Caco-2 (cell line): ENCODE measurements at regions not wholly inside any gene's neighbourhood (a gene's known extent, or its start where the extent isn't known, plus 50 kb on each side); places are given as distances from the start of the nearest gene placed in this dataset.

Experiments
- BruUV-seq: library from RNA; stranded (reverse); fragments of 400-500 nt; replicated peaks from 2 replicates; lab custom pipeline; 2021; lab: Mats Ljungman, UMichigan
- CTCF ChIA-PET: fragments of 300-600 bp; sonication (Branson Sonifier 250); formaldehyde crosslinking; loops from one replicate; lab custom pipeline; 2022; ENCODE audit warnings: antibody characterized with exemption; lab: Charles Lee
- POLR2A ChIA-PET: fragments of 300-600 bp; sonication (Branson Sonifier 250); formaldehyde crosslinking; loops from one replicate; lab custom pipeline; 2022; ENCODE audit warnings: antibody characterized with exemption; lab: Charles Lee
- DNase-seq, 2 experiments: peaks; one replicate each; pipeline versions ENCODE4 v3.0.0 to v3.0.0-alpha.2; 2020 to 2022
- H3K27me3 ChIP-seq: replicated peaks from 2 replicates; pipeline ENCODE4 v1.6.0; 2011; ENCODE audit warnings: low read length; ENCODE audit not compliant: control insufficient read depth, insufficient read depth
- H3K36me3 ChIP-seq: 2 replicates; pipeline ENCODE4 v1.5.1; 2011; ENCODE audit warnings: low read length; ENCODE audit not compliant: control insufficient read depth, insufficient read depth
- H3K4me1 ChIP-seq: fragments of 250-450 bp; sonication (Bioruptor Pico); 2 replicates; pipeline ENCODE4 v1.5.1; 2020; ENCODE audit warnings: mild to moderate bottlenecking
- H3K4me3 ChIP-seq: 2 replicates; pipeline ENCODE4 v1.5.1; 2011; ENCODE audit warnings: low read depth, mild to moderate bottlenecking, control low read depth, low read length
- H3K9me3 ChIP-seq: fragments of 250-450 bp; sonication (Bioruptor Pico); 2 replicates; pipeline ENCODE4 v1.5.1; 2020; ENCODE audit warnings: mild to moderate bottlenecking, moderate library complexity
- H3K27ac Mint-ChIP-seq: one replicate; pipeline ENCODE4 v1.8.0; 2022; ENCODE audit warnings: mixed read lengths; ENCODE audit not compliant: unreplicated experiment
- H3K27me3 Mint-ChIP-seq: one replicate; pipeline ENCODE4 v1.8.0; 2022; ENCODE audit warnings: mixed read lengths; ENCODE audit not compliant: insufficient read depth, unreplicated experiment
- H3K36me3 Mint-ChIP-seq: one replicate; pipeline ENCODE4 v1.8.0; 2022; ENCODE audit warnings: mild to moderate bottlenecking, mixed read lengths; ENCODE audit not compliant: insufficient read depth, unreplicated experiment
- H3K4me1 Mint-ChIP-seq: one replicate; pipeline ENCODE4 v1.8.0; 2022; ENCODE audit warnings: low read depth, mixed read lengths; ENCODE audit not compliant: unreplicated experiment
- H3K4me3 Mint-ChIP-seq: one replicate; pipeline ENCODE4 v1.8.0; 2022; ENCODE audit warnings: mild to moderate bottlenecking, moderate library complexity, mixed read lengths; ENCODE audit not compliant: unreplicated experiment
- H3K9me3 Mint-ChIP-seq: one replicate; pipeline ENCODE4 v1.8.0; 2022; ENCODE audit warnings: mixed read lengths; ENCODE audit not compliant: unreplicated experiment
- intact Hi-C: fragments of 100-400 bp; cut with micrococcal nuclease; formaldehyde crosslinking; loops from one replicate; pipeline ENCODE4 v1.10.0; 2022; ENCODE audit not compliant: unreplicated experiment
- TF ChIP-seq, protein P1 (sequence below), 2 experiments: fragments of 200-600 bp in 1 of 2; IDR thresholded peaks; 1 replicate in 1 of 2; 2 replicates in 1 of 2; pipeline versions ENCODE4 v1.5.1 to v1.8.0; 2011 to 2022; ENCODE audit warnings: antibody characterized with exemption in 1 of 2, control low read depth in 1 of 2, inconsistent platforms in 1 of 2, low read depth in 1 of 2, low read length in 1 of 2, mild to moderate bottlenecking in 1 of 2, moderate library complexity in 1 of 2; ENCODE audit not compliant: insufficient read depth in 1 of 2, severe bottlenecking in 1 of 2, unreplicated experiment in 1 of 2

GRCh38 chr5:82865625-82866024 is 211.6 kb downstream of the TMEM167A start:
- TF ChIP-seq, protein P1, sequence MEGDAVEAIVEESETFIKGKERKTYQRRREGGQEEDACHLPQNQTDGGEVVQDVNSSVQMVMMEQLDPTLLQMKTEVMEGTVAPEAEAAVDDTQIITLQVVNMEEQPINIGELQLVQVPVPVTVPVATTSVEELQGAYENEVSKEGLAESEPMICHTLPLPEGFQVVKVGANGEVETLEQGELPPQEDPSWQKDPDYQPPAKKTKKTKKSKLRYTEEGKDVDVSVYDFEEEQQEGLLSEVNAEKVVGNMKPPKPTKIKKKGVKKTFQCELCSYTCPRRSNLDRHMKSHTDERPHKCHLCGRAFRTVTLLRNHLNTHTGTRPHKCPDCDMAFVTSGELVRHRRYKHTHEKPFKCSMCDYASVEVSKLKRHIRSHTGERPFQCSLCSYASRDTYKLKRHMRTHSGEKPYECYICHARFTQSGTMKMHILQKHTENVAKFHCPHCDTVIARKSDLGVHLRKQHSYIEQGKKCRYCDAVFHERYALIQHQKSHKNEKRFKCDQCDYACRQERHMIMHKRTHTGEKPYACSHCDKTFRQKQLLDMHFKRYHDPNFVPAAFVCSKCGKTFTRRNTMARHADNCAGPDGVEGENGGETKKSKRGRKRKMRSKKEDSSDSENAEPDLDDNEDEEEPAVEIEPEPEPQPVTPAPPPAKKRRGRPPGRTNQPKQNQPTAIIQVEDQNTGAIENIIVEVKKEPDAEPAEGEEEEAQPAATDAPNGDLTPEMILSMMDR (IDR thresholded peaks at IDR 0.05; ENCODE audit: insufficient read depth in 1 of 2, low read depth in 1 of 2, low read length in 1 of 2, severe bottlenecking in 1 of 2, unreplicated experiment in 1 of 2), result no peak
- Histone ChIP-seq H3K27me3 (no peaks in the 10 kb centered on the region), H3K4me1 (no peaks in the 10 kb centered on the region), H3K4me3 (no peak overlapping the region), H3K9me3 (no peaks in the 10 kb centered on the region), H3K36me3 (no peaks in the 10 kb centered on the region)
- ChIA-PET POLR2A (no interaction called here), CTCF (no interaction called here)
- no peak for DNase-seq
- Mint-ChIP-seq H3K4me3 (no peak overlapping the region), H3K27ac (no peak overlapping the region), H3K36me3 (no peaks in the 10 kb centered on the region), H3K27me3 (peaks cover 3% of the 10 kb centered on the region), H3K9me3 (no peaks in the 10 kb centered on the region), H3K4me1 (no peaks in the 10 kb centered on the region)
- intact Hi-C loops, result no loop called here
- no TSS peak for BruUV-seq

DNA sequence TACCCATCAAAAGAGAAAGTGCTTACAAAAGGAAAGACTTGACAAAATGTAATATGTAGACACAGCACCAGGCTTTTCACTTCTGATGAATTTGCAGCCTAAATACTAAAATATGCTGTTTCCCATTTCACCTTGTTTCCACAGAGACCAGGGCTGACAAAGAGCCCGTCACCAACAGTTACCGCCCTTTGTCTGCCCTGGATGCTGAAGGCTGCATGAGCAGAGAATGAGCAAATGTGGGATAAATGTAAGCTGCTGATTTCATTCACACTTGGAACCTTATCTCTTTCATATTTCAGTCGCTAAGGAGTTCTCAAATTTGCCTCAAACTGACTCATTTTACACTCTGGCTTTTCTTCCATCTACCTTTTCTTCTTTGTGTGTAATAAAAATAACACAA is 213.9 kb downstream of the TMEM167A start:
- Mint-ChIP-seq H3K4me3 (no peak overlapping the region), H3K27ac (no peak overlapping the region), H3K36me3 (no peaks in the 10 kb centered on the region), H3K27me3 (peaks cover 3% of the 10 kb centered on the region), H3K9me3 (no peaks in the 10 kb centered on the region), H3K4me1 (no peaks in the 10 kb centered on the region)
- intact Hi-C loops, result no loop called here
- no TSS peak for BruUV-seq
- H3K4me1 ChIP-seq, result no peaks in the 10 kb centered on the region
- ChIA-PET POLR2A (no interaction called here), CTCF (no interaction called here)
- no peaks in the 10 kb centered on the region for H3K27me3 ChIP-seq
- H3K4me3 ChIP-seq, result no peak overlapping the region
- no peaks in the 10 kb centered on the region for H3K9me3 ChIP-seq
- no peak for DNase-seq
- TF ChIP-seq, protein P1 (IDR thresholded peaks at IDR 0.05; ENCODE audit: insufficient read depth in 1 of 2, low read depth in 1 of 2, low read length in 1 of 2, severe bottlenecking in 1 of 2, unreplicated experiment in 1 of 2), result no peak
- no peaks in the 10 kb centered on the region for H3K36me3 ChIP-seq

GRCh38 chr5:82862711-82863110 is 214.5 kb downstream of the TMEM167A start:
- H3K36me3 Mint-ChIP-seq, result no peaks in the 10 kb centered on the region
- H3K27me3 Mint-ChIP-seq, result peaks cover 3% of the 10 kb centered on the region
- TF ChIP-seq, protein P1 (IDR thresholded peaks at IDR 0.05; ENCODE audit: insufficient read depth in 1 of 2, low read depth in 1 of 2, low read length in 1 of 2, severe bottlenecking in 1 of 2, unreplicated experiment in 1 of 2), result no peak
- BruUV-seq, result no TSS peak
- no peak for DNase-seq
- ChIA-PET POLR2A (no interaction called here), CTCF (no interaction called here)
- H3K27ac Mint-ChIP-seq, result no peak overlapping the region
- no peaks in the 10 kb centered on the region for H3K4me1 ChIP-seq
- no peak overlapping the region for H3K4me3 ChIP-seq
- intact Hi-C loops, result no loop called here
- no peaks in the 10 kb centered on the region for H3K9me3 ChIP-seq
- no peaks in the 10 kb centered on the region for H3K36me3 ChIP-seq
- H3K9me3 Mint-ChIP-seq, result no peaks in the 10 kb centered on the region
- H3K4me3 Mint-ChIP-seq, result no peak overlapping the region
- no peaks in the 10 kb centered on the region for H3K27me3 ChIP-seq
- H3K4me1 Mint-ChIP-seq, result no peaks in the 10 kb centered on the region
